Brain microvascular endothelial cell (primary cell): ENCODE measurements at regions not wholly inside any gene's neighbourhood (a gene's known extent, or its start where the extent isn't known, plus 50 kb on each side); places are given as distances from the start of the nearest gene placed in this dataset.
A peak's percentile ranks its signal among the peaks of the same experiment; 100 is the strongest.
"Not testable (repeated sequence)": the region's sequence is repeated elsewhere in the genome, so short reads cannot be mapped to it uniquely, and the experiment has no call there.

ENCODE experiments used
- DNase-seq: peaks from one replicate; pipeline ENCODE4 v3.0.0-alpha.2; 2020
- H3K27ac ChIP-seq: fragments of 250-450 bp; sonication (Bioruptor Pico); 2 replicates; pipeline ENCODE4 v1.5.1; 2020; ENCODE audit warnings: mild to moderate bottlenecking, moderate library complexity
- H3K27me3 ChIP-seq: fragments of 250-450 bp; sonication (Bioruptor Pico); replicated peaks from 2 replicates; pipeline ENCODE4 v1.5.1; 2020; ENCODE audit warnings: mild to moderate bottlenecking
- H3K36me3 ChIP-seq: fragments of 250-450 bp; sonication (Bioruptor Pico); replicated peaks from 2 replicates; pipeline ENCODE4 v1.5.1; 2020; ENCODE audit warnings: mild to moderate bottlenecking
- H3K4me3 ChIP-seq: 2 replicates; pipeline ENCODE4 v1.5.1; 2011; ENCODE audit warnings: low read depth, mild to moderate bottlenecking, control low read depth, low read length, moderate library complexity
- CTCF ChIP-seq: IDR thresholded peaks from 2 replicates; pipeline ENCODE4 v1.5.1; 2011; ENCODE audit warnings: low read depth, mild to moderate bottlenecking, moderate library complexity, low read length, control low read depth, inconsistent platforms; ENCODE audit errors: missing control alignments
- in situ Hi-C: cut with HindIII; loops from 2 replicates; pipeline ENCODE4 v1.10.0; 2017; ENCODE audit warnings: low sequenced_read_pairs, low pct_ligation_motif_present

GRCh38 chr10:23493711-23494110 is 54.8 kb downstream of the OTUD1 start:
- no peak for DNase-seq
- H3K4me3 ChIP-seq, result no peak overlapping the region
- no peaks in the 10 kb centered on the region for H3K27me3 ChIP-seq
- TF ChIP-seq CTCF, result no peak
- in situ Hi-C loops, result no loop called here
- no peak overlapping the region for H3K27ac ChIP-seq
- no peaks in the 10 kb centered on the region for H3K36me3 ChIP-seq

- TF ChIP-seq CTCF, result no peak
- no peaks in the 10 kb centered on the region for H3K36me3 ChIP-seq
- H3K27me3 ChIP-seq, result no peaks in the 10 kb centered on the region
- DNase-seq, result no peak
- no peak overlapping the region for H3K4me3 ChIP-seq
- H3K27ac ChIP-seq, result no peak overlapping the region
- in situ Hi-C loops, result no loop called here
These were observed 57.9 kb downstream of the OTUD1 start for GRCh38 chr10:23496727-23497126.

- TF ChIP-seq CTCF, result no peak
- Histone ChIP-seq H3K36me3 (no peaks in the 10 kb centered on the region), H3K27ac (no peak overlapping the region), H3K4me3 (no peak overlapping the region), H3K27me3 (no peaks in the 10 kb centered on the region)
- in situ Hi-C loops, result no loop called here
- DNase-seq, result no peak
These were observed 60.7 kb downstream of the OTUD1 start for GRCh38 chr10:23499372-23500132.

- H3K36me3 ChIP-seq, result no peaks in the 10 kb centered on the region
- no peak overlapping the region for H3K27ac ChIP-seq
- no peak overlapping the region for H3K4me3 ChIP-seq
- no peak for DNase-seq
- H3K27me3 ChIP-seq, result no peaks in the 10 kb centered on the region
- no peak for TF ChIP-seq CTCF
- in situ Hi-C loops, result no loop called here
These were observed 67.1 kb downstream of the OTUD1 start for GRCh38 chr10:23505797-23506465.

- TF ChIP-seq CTCF, result no peak
- H3K36me3 ChIP-seq, result no peaks in the 10 kb centered on the region
- in situ Hi-C loops, result no loop called here
- no peaks in the 10 kb centered on the region for H3K27me3 ChIP-seq
- no peak overlapping the region for H3K4me3 ChIP-seq
- peak; percentile 57 for DNase-seq
- H3K27ac ChIP-seq, result no peak overlapping the region
These were observed 73.6 kb downstream of the OTUD1 start for GRCh38 chr10:23512355-23513058.

GRCh38 chr10:23513621-23514020 is 74.7 kb downstream of the OTUD1 start:
- in situ Hi-C loops, H3K27ac ChIP-seq, H3K36me3 ChIP-seq, H3K27me3 ChIP-seq, H3K4me3 ChIP-seq, DNase-seq: not testable (repeated sequence)
